ENCODE measurements at regions not wholly inside any gene's neighbourhood (a gene's known extent, or its start where the extent isn't known, plus 50 kb on each side); places are given as distances from the start of the nearest gene placed in this dataset.
A peak's percentile ranks its signal among the peaks of the same experiment; 100 is the strongest.
"Not testable (repeated sequence)": the region's sequence is repeated elsewhere in the genome, so short reads cannot be mapped to it uniquely, and the experiment has no call there.

DNA sequence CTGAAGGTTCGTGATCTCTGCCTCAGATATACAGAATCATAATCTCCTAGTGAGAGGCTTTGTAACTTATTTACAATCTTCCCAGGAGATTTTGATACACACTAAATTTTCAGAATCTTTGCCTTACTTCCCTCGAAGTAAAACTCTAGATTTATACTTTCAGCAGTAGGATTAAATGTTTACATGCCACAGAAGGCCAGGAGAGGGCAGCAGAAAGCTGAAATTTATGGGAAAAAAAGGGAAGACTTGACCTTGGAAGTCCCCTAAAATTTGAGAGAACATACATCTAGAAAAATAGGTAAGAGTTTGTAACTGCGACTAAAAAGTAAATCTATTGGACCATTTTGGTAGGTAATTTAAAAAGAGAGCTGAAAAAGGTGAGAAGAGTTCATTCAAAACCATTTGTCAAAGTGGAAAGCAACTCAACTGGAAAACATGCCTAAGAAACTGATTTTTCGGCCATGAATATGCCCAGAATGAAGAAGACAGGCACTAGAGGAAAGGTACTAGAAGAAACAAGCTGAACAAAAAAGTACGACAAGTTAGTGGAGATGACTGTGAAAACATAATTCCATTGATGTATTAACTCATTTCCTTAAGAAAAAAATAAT, 242.0 kb upstream of the MDGA2 start:
- peak; percentile 53 for DNase-seq (ENCODE audit: low spot score)
- H3K4me1 Mint-ChIP-seq (ENCODE audit: unreplicated experiment): no peaks in the 10 kb centered on the region
- no peak overlapping the region for H3K27ac Mint-ChIP-seq (ENCODE audit: unreplicated experiment)
- peaks cover 1% of the 10 kb centered on the region for H3K27me3 Mint-ChIP-seq (ENCODE audit: unreplicated experiment)
- TF ChIP-seq, protein P1, sequence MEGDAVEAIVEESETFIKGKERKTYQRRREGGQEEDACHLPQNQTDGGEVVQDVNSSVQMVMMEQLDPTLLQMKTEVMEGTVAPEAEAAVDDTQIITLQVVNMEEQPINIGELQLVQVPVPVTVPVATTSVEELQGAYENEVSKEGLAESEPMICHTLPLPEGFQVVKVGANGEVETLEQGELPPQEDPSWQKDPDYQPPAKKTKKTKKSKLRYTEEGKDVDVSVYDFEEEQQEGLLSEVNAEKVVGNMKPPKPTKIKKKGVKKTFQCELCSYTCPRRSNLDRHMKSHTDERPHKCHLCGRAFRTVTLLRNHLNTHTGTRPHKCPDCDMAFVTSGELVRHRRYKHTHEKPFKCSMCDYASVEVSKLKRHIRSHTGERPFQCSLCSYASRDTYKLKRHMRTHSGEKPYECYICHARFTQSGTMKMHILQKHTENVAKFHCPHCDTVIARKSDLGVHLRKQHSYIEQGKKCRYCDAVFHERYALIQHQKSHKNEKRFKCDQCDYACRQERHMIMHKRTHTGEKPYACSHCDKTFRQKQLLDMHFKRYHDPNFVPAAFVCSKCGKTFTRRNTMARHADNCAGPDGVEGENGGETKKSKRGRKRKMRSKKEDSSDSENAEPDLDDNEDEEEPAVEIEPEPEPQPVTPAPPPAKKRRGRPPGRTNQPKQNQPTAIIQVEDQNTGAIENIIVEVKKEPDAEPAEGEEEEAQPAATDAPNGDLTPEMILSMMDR (IDR thresholded peaks at IDR 0.05; ENCODE audit: unreplicated experiment): peak; percentile 84
- H3K36me3 Mint-ChIP-seq (ENCODE audit: low read depth, unreplicated experiment): no peaks in the 10 kb centered on the region
- H3K4me3 Mint-ChIP-seq (ENCODE audit: unreplicated experiment): no peak overlapping the region
- no peaks in the 10 kb centered on the region for H3K9me3 Mint-ChIP-seq (ENCODE audit: unreplicated experiment)

DNA sequence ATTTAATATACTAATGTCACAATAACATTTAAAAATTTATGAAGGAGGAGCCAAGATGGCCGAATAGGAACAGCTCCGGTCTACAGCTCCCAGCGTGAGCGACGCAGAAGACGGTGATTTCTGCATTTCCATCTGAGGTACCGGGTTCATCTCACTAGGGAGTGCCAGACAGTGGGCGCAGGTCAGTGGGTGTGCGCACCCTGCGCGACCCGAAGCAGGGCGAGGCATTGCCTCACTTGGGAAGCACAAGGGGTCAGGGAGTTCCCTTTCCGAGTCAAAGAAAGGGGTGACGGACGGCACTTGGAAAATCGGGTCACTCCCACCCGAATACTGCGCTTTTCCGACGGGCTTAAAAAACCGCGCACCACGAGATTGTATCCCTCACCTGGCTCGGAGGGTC, 225.7 kb upstream of the MDGA2 start:
- not testable (repeated sequence) for H3K27ac Mint-ChIP-seq (ENCODE audit: unreplicated experiment); H3K27me3 Mint-ChIP-seq (ENCODE audit: unreplicated experiment); H3K36me3 Mint-ChIP-seq (ENCODE audit: low read depth, unreplicated experiment); H3K9me3 Mint-ChIP-seq (ENCODE audit: unreplicated experiment); DNase-seq (ENCODE audit: low spot score)
- H3K4me3 Mint-ChIP-seq (ENCODE audit: unreplicated experiment): peak overlapping the region; percentile 80
- H3K4me1 Mint-ChIP-seq (ENCODE audit: unreplicated experiment): peaks cover 11% of the 10 kb centered on the region

DNA sequence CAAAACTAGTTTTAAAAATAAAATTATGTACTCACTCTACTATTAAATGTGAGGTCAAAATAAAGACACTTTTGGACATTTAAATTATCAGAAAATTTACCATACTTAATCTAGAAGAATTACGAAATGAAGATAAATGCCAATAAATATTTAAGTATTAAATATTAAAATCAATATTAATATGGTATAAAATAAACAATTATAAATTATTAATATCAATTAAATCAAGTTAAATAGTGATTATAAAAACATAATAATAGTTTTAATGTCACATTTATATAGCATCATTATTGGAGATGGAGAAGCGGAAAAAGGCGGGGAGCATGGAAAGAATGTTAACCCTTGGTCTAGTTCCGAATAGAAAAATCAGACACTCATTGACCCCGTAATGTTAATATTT, 224.3 kb upstream of the MDGA2 start:
- Mint-ChIP-seq H3K9me3 (ENCODE audit: unreplicated experiment) (no peaks in the 10 kb centered on the region), H3K4me3 (ENCODE audit: unreplicated experiment) (no peak overlapping the region)
- TF ChIP-seq, protein P1 (IDR thresholded peaks at IDR 0.05; ENCODE audit: unreplicated experiment): no peak

DNA sequence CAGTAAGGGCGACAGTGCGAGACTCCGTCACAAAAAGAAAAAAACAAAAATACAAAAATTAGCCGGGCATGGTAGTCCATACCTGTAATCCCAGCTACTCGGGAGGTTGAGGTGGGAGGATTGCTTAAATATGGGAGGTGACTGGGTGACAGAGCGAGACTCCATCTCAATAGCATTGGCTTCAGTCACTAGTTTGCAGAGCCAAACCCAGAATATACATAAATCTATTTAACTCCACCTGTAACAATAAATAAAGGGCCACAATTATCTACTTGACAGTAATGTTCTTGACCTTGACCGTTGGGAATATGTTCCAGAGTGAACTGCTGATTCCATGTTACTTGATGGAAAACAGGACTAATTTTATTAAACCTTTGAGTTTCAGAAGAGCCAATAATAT, 198.9 kb upstream of the MDGA2 start:
- H3K27me3 Mint-ChIP-seq (ENCODE audit: unreplicated experiment): no peaks in the 10 kb centered on the region
- DNase-seq (ENCODE audit: low spot score): no peak
- H3K9me3 Mint-ChIP-seq (ENCODE audit: unreplicated experiment): no peaks in the 10 kb centered on the region
- no peaks in the 10 kb centered on the region for H3K4me1 Mint-ChIP-seq (ENCODE audit: unreplicated experiment)
- no peak overlapping the region for H3K4me3 Mint-ChIP-seq (ENCODE audit: unreplicated experiment)
- TF ChIP-seq, protein P1 (IDR thresholded peaks at IDR 0.05; ENCODE audit: unreplicated experiment): no peak
- H3K27ac Mint-ChIP-seq (ENCODE audit: unreplicated experiment): no peak overlapping the region
- H3K36me3 Mint-ChIP-seq (ENCODE audit: low read depth, unreplicated experiment): no peaks in the 10 kb centered on the region

More for the DNA sequence above, 224.3 kb upstream of the MDGA2 start:
- no peak for DNase-seq (ENCODE audit: low spot score)
- H3K36me3 Mint-ChIP-seq (ENCODE audit: low read depth, unreplicated experiment): no peaks in the 10 kb centered on the region
- H3K27me3 Mint-ChIP-seq (ENCODE audit: unreplicated experiment): no peaks in the 10 kb centered on the region
- H3K4me1 Mint-ChIP-seq (ENCODE audit: unreplicated experiment): peaks cover 11% of the 10 kb centered on the region
- no peak overlapping the region for H3K27ac Mint-ChIP-seq (ENCODE audit: unreplicated experiment)

DNA sequence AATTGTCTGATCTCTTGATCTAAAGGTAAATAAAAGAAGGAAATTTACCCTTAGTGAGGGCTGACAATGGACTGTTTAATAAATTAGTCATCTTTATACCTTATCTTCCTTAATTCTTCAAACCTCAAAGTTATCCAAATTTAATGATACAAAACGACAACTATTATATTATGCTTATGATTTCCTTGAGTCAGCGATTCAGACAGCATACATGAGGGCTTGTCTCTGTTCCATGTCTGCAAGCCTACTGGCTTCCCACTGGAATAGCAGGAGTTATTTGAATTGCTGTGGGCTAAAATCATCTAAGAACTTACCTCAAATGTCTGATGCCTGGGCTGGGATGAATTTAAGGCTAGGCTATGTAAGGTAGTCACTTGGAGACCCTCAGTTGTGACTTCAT, 197.2 kb upstream of the MDGA2 start:
- no peaks in the 10 kb centered on the region for H3K27me3 Mint-ChIP-seq (ENCODE audit: unreplicated experiment)
- no peaks in the 10 kb centered on the region for H3K9me3 Mint-ChIP-seq (ENCODE audit: unreplicated experiment)
- H3K4me1 Mint-ChIP-seq (ENCODE audit: unreplicated experiment): no peaks in the 10 kb centered on the region
- no peak for DNase-seq (ENCODE audit: low spot score)
- H3K4me3 Mint-ChIP-seq (ENCODE audit: unreplicated experiment): no peak overlapping the region
- TF ChIP-seq, protein P1 (IDR thresholded peaks at IDR 0.05; ENCODE audit: unreplicated experiment): no peak
- no peak overlapping the region for H3K27ac Mint-ChIP-seq (ENCODE audit: unreplicated experiment)
- no peaks in the 10 kb centered on the region for H3K36me3 Mint-ChIP-seq (ENCODE audit: low read depth, unreplicated experiment)

All from endothelial cell (in vitro differentiated cells).